B cell (primary cell): ENCODE measurements at regions not wholly inside any gene's neighbourhood (a gene's known extent, or its start where the extent isn't known, plus 50 kb on each side); places are given as distances from the start of the nearest gene placed in this dataset.

Experiments
- ATAC-seq: fragments of 200-7000 bp; cut with Tn5 transposase; one replicate; pipeline ENCODE4 v1.10.0; 2021; ENCODE audit warnings: low read depth, mild to moderate bottlenecking, moderate number of reproducible peaks, moderate library complexity
- CTCF ChIA-PET: fragments of 350-600 bp; sonication (Branson Sonifier 250); formaldehyde crosslinking; loops from one replicate; lab custom pipeline; 2021; ENCODE audit warnings: antibody characterized with exemption, inconsistent platforms; lab: Charles Lee
- POLR2A ChIA-PET: fragments of 350-600 bp; sonication (Branson Sonifier 250); formaldehyde crosslinking; loops from one replicate; lab custom pipeline; 2021; ENCODE audit warnings: antibody characterized with exemption; lab: Charles Lee
- DNase-seq: peaks from one replicate; pipeline ENCODE4 v3.0.0; 2013
- H2AFZ ChIP-seq: 2 replicates; pipeline ENCODE4 v1.6.1; 2012; ENCODE audit warnings: mild to moderate bottlenecking, low read depth, low read length; ENCODE audit not compliant: insufficient read depth, poor library complexity, severe bottlenecking
- H3K27ac ChIP-seq, 2 donors: 1 replicate in 1 of 2; 2 replicates in 1 of 2; pipeline ENCODE4 v1.5.1; 2012 to 2013; ENCODE audit warnings: low read length in 2 of 2, mild to moderate bottlenecking in 2 of 2, moderate library complexity in 1 of 2
- H3K27me3 ChIP-seq, 4 experiments: fragments of 200-600 bp in 1 of 4; sonication (generic) in 1 of 4; replicated peaks in 1 of 4; 1 replicate in 2 of 4; 2 replicates in 2 of 4; pipeline versions ENCODE4 v1.6.1 to v1.7.0; 2013 to 2016; ENCODE audit warnings: low read length in 3 of 4, mild to moderate bottlenecking in 2 of 4, mixed read lengths in 1 of 4, moderate library complexity in 1 of 4; ENCODE audit not compliant: insufficient read depth in 4 of 4, control insufficient read depth in 3 of 4; ENCODE audit errors: control extremely low read depth in 1 of 4
- H3K36me3 ChIP-seq, 2 experiments: replicated peaks in 1 of 2; 1 replicate in 1 of 2; 2 replicates in 1 of 2; pipeline versions ENCODE4 v1.6.1 to v1.7.1; 2013; ENCODE audit warnings: low read length in 1 of 2; ENCODE audit not compliant: insufficient read depth in 2 of 2, control insufficient read depth in 1 of 2; ENCODE audit errors: control extremely low read depth in 1 of 2, extremely low read depth in 1 of 2
- H3K4me1 ChIP-seq, 2 donors: fragments of 200-600 bp in 1 of 2; sonication (generic) in 1 of 2; 1 replicate in 1 of 2; 2 replicates in 1 of 2; pipeline versions ENCODE4 v1.5.1 to v1.6.1; 2013 to 2017; ENCODE audit warnings: low read length in 2 of 2; ENCODE audit not compliant: control insufficient read depth in 2 of 2, insufficient read depth in 2 of 2
- H3K4me2 ChIP-seq: replicated peaks from 2 replicates; pipeline ENCODE3; 2012; ENCODE audit warnings: mild to moderate bottlenecking, low read depth, low read length; ENCODE audit not compliant: poor library complexity, severe bottlenecking
- H3K4me3 ChIP-seq, 5 experiments: fragments of 200-600 bp in 1 of 5; sonication (generic) in 1 of 5; 1 replicate in 3 of 5; 2 replicates in 2 of 5; pipeline versions ENCODE4 v1.5.1 to v1.7.0; 2011 to 2016; ENCODE audit warnings: low read length in 4 of 5, mild to moderate bottlenecking in 4 of 5, low read depth in 2 of 5, control low read depth in 1 of 5, moderate library complexity in 1 of 5; ENCODE audit not compliant: insufficient read depth in 1 of 5; ENCODE audit errors: control extremely low read depth in 1 of 5, extremely low read depth in 1 of 5
- H3K79me2 ChIP-seq: fragments of 200-600 bp; sonication (generic); one replicate; pipeline ENCODE4 v1.6.0; 2016; ENCODE audit warnings: low read length; ENCODE audit not compliant: control insufficient read depth, insufficient read depth
- H3K9ac ChIP-seq: fragments of 200-600 bp; sonication (generic); 2 replicates; pipeline ENCODE4 v1.6.1; 2017; ENCODE audit warnings: mild to moderate bottlenecking, low read length, moderate library complexity
- H3K9me3 ChIP-seq, 3 donors: one replicate each; pipeline versions ENCODE4 v1.6.1 to v1.7.1; 2013; ENCODE audit warnings: low read length in 2 of 3; ENCODE audit not compliant: control insufficient read depth in 2 of 3, insufficient read depth in 1 of 3; ENCODE audit errors: control extremely low read depth in 1 of 3
- H4K20me1 ChIP-seq: 2 replicates; pipeline ENCODE4 v1.6.0; 2012; ENCODE audit warnings: mild to moderate bottlenecking, low read length; ENCODE audit not compliant: insufficient read depth, control insufficient read depth, poor library complexity, severe bottlenecking
- H3K27ac Mint-ChIP-seq: one replicate; pipeline ENCODE4 v1.8.0; 2021; ENCODE audit warnings: mixed read lengths
- H3K27me3 Mint-ChIP-seq: one replicate; pipeline ENCODE4 v1.8.0; 2021; ENCODE audit warnings: mixed read lengths
- H3K4me1 Mint-ChIP-seq: one replicate; pipeline ENCODE4 v1.8.0; 2021; ENCODE audit warnings: mixed read lengths
- H3K4me3 Mint-ChIP-seq: one replicate; pipeline ENCODE4 v1.8.0; 2021; ENCODE audit warnings: mixed read lengths
- H3K9me3 Mint-ChIP-seq: one replicate; pipeline ENCODE4 v1.8.0; 2022; ENCODE audit warnings: mixed read lengths; ENCODE audit not compliant: insufficient read depth
- CTCF ChIP-seq: fragments of 200-600 bp; IDR thresholded peaks from one replicate; pipeline ENCODE4 v1.8.0; 2022; ENCODE audit warnings: antibody characterized with exemption, mild to moderate bottlenecking
- EZH2 ChIP-seq: IDR thresholded peaks from 2 replicates; pipeline ENCODE4 v1.6.1; 2012; ENCODE audit warnings: borderline replicate concordance, low read depth, mild to moderate bottlenecking, moderate library complexity, low read length; ENCODE audit not compliant: insufficient read depth, poor library complexity, severe bottlenecking
- WGBS: methylation state at CpG from one replicate; pipeline ENCODE4 v1.1.5; 2013; ENCODE audit warnings: missing lambda C conversion rate; ENCODE audit not compliant: insufficient coverage; 5-methylcytosine and 5-hydroxymethylcytosine counted together
- intact Hi-C: fragments of 100-400 bp; cut with micrococcal nuclease; formaldehyde crosslinking; loops from one replicate; pipeline ENCODE4 v1.10.0; 2022

- POLR2A ChIA-PET, result no interaction called here
- no peaks in the 10 kb centered on the region for H4K20me1 ChIP-seq
- no CpG with 5 or more reads among the region's 3 CpGs for WGBS
- H3K9ac ChIP-seq, result no peak overlapping the region
- H3K79me2 ChIP-seq, result no peaks in the 10 kb centered on the region
- no peaks in the 10 kb centered on the region for H3K9me3 ChIP-seq
- no peak overlapping the region for H2AFZ ChIP-seq
- H3K27me3 Mint-ChIP-seq, result no peaks in the 10 kb centered on the region
- no peaks in the 10 kb centered on the region for H3K36me3 ChIP-seq
- CTCF ChIA-PET, result no interaction called here
- no peak overlapping the region for H3K4me2 ChIP-seq
- ATAC-seq (no peak), DNase-seq (no peak)
- no peak for TF ChIP-seq CTCF
- TF ChIP-seq EZH2, result no peak
- H3K4me1 ChIP-seq, result no peaks in the 10 kb centered on the region
- H3K4me3 Mint-ChIP-seq, result no peak overlapping the region
- H3K27ac Mint-ChIP-seq, result no peak overlapping the region
- no peaks in the 10 kb centered on the region for H3K4me1 Mint-ChIP-seq
- no peaks in the 10 kb centered on the region for H3K9me3 Mint-ChIP-seq
- H3K27me3 ChIP-seq, result no peaks in the 10 kb centered on the region
- no peak overlapping the region for H3K27ac ChIP-seq
- H3K4me3 ChIP-seq, result no peak overlapping the region
- intact Hi-C loops, result no loop called here
Observed at GRCh38 chr9:117574099-117574498, 130.1 kb upstream of the TLR4 start.

DNA sequence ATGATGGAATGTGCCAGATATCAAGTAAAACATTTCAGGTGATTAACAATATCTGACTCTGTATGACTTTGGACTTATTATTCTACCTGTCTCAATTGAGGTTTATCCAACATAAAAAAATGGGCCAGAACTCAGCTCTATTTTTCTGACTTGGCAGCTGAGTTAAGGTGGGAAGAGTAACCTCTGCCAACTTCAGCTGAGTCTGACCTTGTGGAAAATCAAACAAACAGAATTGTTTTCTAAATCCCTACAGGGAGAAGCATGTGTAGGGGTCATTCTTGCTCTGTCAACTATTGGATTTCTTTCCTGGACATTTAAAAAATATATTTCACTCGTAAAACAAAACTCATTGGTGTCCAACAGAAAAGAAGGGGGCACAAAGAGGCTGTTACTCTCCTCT is 139.4 kb upstream of the TLR4 start:
- Mint-ChIP-seq H3K9me3 (no peaks in the 10 kb centered on the region), H3K27ac (no peak overlapping the region), H3K4me3 (no peak overlapping the region), H3K4me1 (no peaks in the 10 kb centered on the region), H3K27me3 (no peaks in the 10 kb centered on the region)
- H3K27me3 ChIP-seq, result no peaks in the 10 kb centered on the region
- CTCF ChIA-PET, result interaction anchor here (0.7 kb wide), 1 partner anchor 714 kb away, joined by 4 read pairs; no protein-coding TSS in a partner anchor
- no peak overlapping the region for H2AFZ ChIP-seq
- TF ChIP-seq EZH2 (no peak), CTCF (no peak)
- H3K36me3 ChIP-seq, result no peaks in the 10 kb centered on the region
- no peak overlapping the region for H3K27ac ChIP-seq
- DNase-seq (no peak), ATAC-seq (no peak)
- no peaks in the 10 kb centered on the region for H3K79me2 ChIP-seq
- H3K9ac ChIP-seq, result no peak overlapping the region
- H3K4me2 ChIP-seq, result no peak overlapping the region
- WGBS, result no CpG with 5 or more reads among the region's 1 CpG
- H4K20me1 ChIP-seq, result no peaks in the 10 kb centered on the region
- H3K4me3 ChIP-seq, result no peak overlapping the region
- intact Hi-C loops, result no loop called here
- POLR2A ChIA-PET, result no interaction called here
- no peaks in the 10 kb centered on the region for H3K4me1 ChIP-seq
- H3K9me3 ChIP-seq, result no peaks in the 10 kb centered on the region
